Kidney (tissue), 13 donors: ENCODE measurements at regions not wholly inside any gene's neighbourhood (a gene's known extent, or its start where the extent isn't known, plus 50 kb on each side); places are given as distances from the start of the nearest gene placed in this dataset.

Experiments
- DNase-seq, 5 donors: peaks; one replicate each; pipeline ENCODE4 v3.0.0-alpha.2; 2013 to 2020
- FAIRE-seq: peaks from 2 replicates; lab custom pipeline; 2012; peaks lifted over from hg19 to GRCh38; lab: Jason Lieb, UNC
- H3K27ac ChIP-seq, 2 donors: one replicate each; pipeline ENCODE4 v1.7.0; 2013; ENCODE audit warnings: low read depth in 2 of 2, low read length in 2 of 2, inconsistent platforms in 1 of 2
- H3K27me3 ChIP-seq: one replicate; pipeline ENCODE4 v1.7.1; 2013; ENCODE audit warnings: low read length, inconsistent platforms; ENCODE audit not compliant: control insufficient read depth, insufficient read depth
- H3K36me3 ChIP-seq, 3 donors: one replicate each; pipeline versions ENCODE4 v1.7.0 to v1.7.1; 2013; ENCODE audit warnings: low read length in 3 of 3, control low read depth in 1 of 3, inconsistent platforms in 1 of 3; ENCODE audit not compliant: insufficient read depth in 3 of 3, control insufficient read depth in 2 of 3
- H3K4me1 ChIP-seq, 3 donors: one replicate each; pipeline versions ENCODE4 v1.7.0 to v1.7.1; 2013; ENCODE audit warnings: low read length in 3 of 3, inconsistent platforms in 1 of 3, low read depth in 1 of 3; ENCODE audit not compliant: control insufficient read depth in 2 of 3, insufficient read depth in 2 of 3
- H3K4me3 ChIP-seq, 3 donors: one replicate each; pipeline versions ENCODE4 v1.7.0 to v1.8.1; 2013; ENCODE audit warnings: low read length in 3 of 3, control low read depth in 1 of 3, inconsistent platforms in 1 of 3
- H3K9ac ChIP-seq, 3 donors: one replicate each; pipeline versions ENCODE4 v1.7.0 to v1.7.1; 2013; ENCODE audit warnings: low read length in 3 of 3, control low read depth in 1 of 3, inconsistent platforms in 1 of 3
- H3K9me3 ChIP-seq, 3 donors: one replicate each; pipeline versions ENCODE4 v1.7.0 to v1.7.1; 2013; ENCODE audit warnings: low read length in 3 of 3, control low read depth in 1 of 3, inconsistent platforms in 1 of 3; ENCODE audit not compliant: control insufficient read depth in 2 of 3, insufficient read depth in 1 of 3
- CTCF ChIP-seq: IDR thresholded peaks from 3 replicates; pipeline ENCODE4 v1.5.1; 2012; ENCODE audit warnings: mild to moderate bottlenecking, moderate library complexity, borderline replicate concordance; ENCODE audit not compliant: insufficient read depth; ENCODE audit errors: extremely low read depth
- intact Hi-C: fragments of 100-400 bp; cut with DNase I; formaldehyde crosslinking; loops from one replicate; pipeline ENCODE4 v1.11.1; 2022
- donor health status: control.
- donor health status: control.
- donor health status: control.
- donor health status: control.
- donor health status: control.
- donor health status: DM: yes; HTN: yes; CAD: no.
- donor health status: Normal renal cell carcinoma (clear cell type).

GRCh38 chr4:173758132-173758531 lies 228.1 kb upstream of the HAND2 start:
- TF ChIP-seq CTCF, result no peak
- Histone ChIP-seq H3K4me3 (no peak overlapping the region), H3K4me1 (no peaks in the 10 kb centered on the region), H3K9me3 (no peaks in the 10 kb centered on the region), H3K27me3 (no peaks in the 10 kb centered on the region), H3K27ac (no peak overlapping the region), H3K9ac (no peak overlapping the region), H3K36me3 (no peaks in the 10 kb centered on the region)
- DNase-seq (no peak), FAIRE-seq (no peak)
- intact Hi-C loops, result no loop called here

GRCh38 chr4:173753408-173753807 lies 223.4 kb upstream of the HAND2 start:
- no peak for FAIRE-seq
- H3K27me3 ChIP-seq, result no peaks in the 10 kb centered on the region
- intact Hi-C loops, result no loop called here

GRCh38 chr4:173752610-173753230 lies 222.7 kb upstream of the HAND2 start:
- intact Hi-C loops, result no loop called here
- DNase-seq (peak in 1 of 5 donors; percentile 20), FAIRE-seq (no peak)
- peak; percentile 20 for TF ChIP-seq CTCF
- Histone ChIP-seq H3K4me3 (no peak overlapping the region), H3K36me3 (no peaks in the 10 kb centered on the region), H3K9me3 (no peaks in the 10 kb centered on the region), H3K4me1 (no peaks in the 10 kb centered on the region), H3K9ac (no peak overlapping the region), H3K27me3 (no peaks in the 10 kb centered on the region), H3K27ac (no peak overlapping the region)

More at GRCh38 chr4:173753408-173753807, 223.4 kb upstream of the HAND2 start:
- no peak overlapping the region for H3K4me3 ChIP-seq
- no peak for TF ChIP-seq CTCF
- no peaks in the 10 kb centered on the region for H3K4me1 ChIP-seq
- H3K36me3 ChIP-seq, result no peaks in the 10 kb centered on the region
- no peaks in the 10 kb centered on the region for H3K9me3 ChIP-seq
- H3K27ac ChIP-seq, result no peak overlapping the region
- no peak for DNase-seq
- no peak overlapping the region for H3K9ac ChIP-seq

- intact Hi-C loops, result no loop called here
- no peak overlapping the region for H3K9ac ChIP-seq
- no peaks in the 10 kb centered on the region for H3K4me1 ChIP-seq
- H3K4me3 ChIP-seq, result no peak overlapping the region
- H3K9me3 ChIP-seq, result no peaks in the 10 kb centered on the region
- no peak overlapping the region for H3K27ac ChIP-seq
- DNase-seq (peak in 1 of 5 donors; percentile 10), FAIRE-seq (no peak)
- no peaks in the 10 kb centered on the region for H3K27me3 ChIP-seq
- TF ChIP-seq CTCF, result no peak
- H3K36me3 ChIP-seq, result no peaks in the 10 kb centered on the region
Observed at GRCh38 chr4:173748353-173748752, 218.3 kb upstream of the HAND2 start.
